ENCODE measurements at regions not wholly inside any gene's neighbourhood (a gene's known extent, or its start where the extent isn't known, plus 50 kb on each side); places are given as distances from the start of the nearest gene placed in this dataset.

GRCh38 chr7:131190581-131190980 lies 137.1 kb upstream of the MKLN1 start:
- Histone ChIP-seq H3K4me3 (no peak overlapping the region), H3K36me3 (no peaks in the 10 kb centered on the region), H3K4me1 (peaks cover 6% of the 10 kb centered on the region), H3K27me3 (no peaks in the 10 kb centered on the region), H3K9me3 (no peaks in the 10 kb centered on the region), H3K27ac (no peak overlapping the region)
- ATAC-seq: no peak
- no peak for TF ChIP-seq CTCF (IDR thresholded peaks at IDR 0.05)
- no peak for DNase-seq
- intact Hi-C loops (cut with DNase I): no loop called here

- H3K27ac ChIP-seq: no peak overlapping the region
- TF ChIP-seq CTCF (IDR thresholded peaks at IDR 0.05): no peak
- no peaks in the 10 kb centered on the region for H3K4me1 ChIP-seq
- H3K27me3 ChIP-seq: no peaks in the 10 kb centered on the region
- no peak for ATAC-seq
- no peaks in the 10 kb centered on the region for H3K36me3 ChIP-seq
- no peak for DNase-seq
- no peaks in the 10 kb centered on the region for H3K9me3 ChIP-seq
- H3K4me3 ChIP-seq: no peak overlapping the region
- intact Hi-C loops (cut with DNase I): no loop called here
These were observed 133.4 kb upstream of the MKLN1 start for GRCh38 chr7:131194070-131194865.

GRCh38 chr7:131196803-131197202 lies 130.9 kb upstream of the MKLN1 start:
- DNase-seq (no peak), ATAC-seq (peak; percentile 42)
- Histone ChIP-seq H3K4me3 (no peak overlapping the region), H3K27ac (no peak overlapping the region), H3K27me3 (no peaks in the 10 kb centered on the region), H3K4me1 (no peaks in the 10 kb centered on the region), H3K9me3 (no peaks in the 10 kb centered on the region), H3K36me3 (no peaks in the 10 kb centered on the region)
- TF ChIP-seq CTCF (IDR thresholded peaks at IDR 0.05): no peak
- intact Hi-C loops (cut with DNase I): no loop called here

- Histone ChIP-seq H3K27ac (no peak overlapping the region), H3K4me1 (no peaks in the 10 kb centered on the region), H3K27me3 (no peaks in the 10 kb centered on the region), H3K36me3 (no peaks in the 10 kb centered on the region), H3K9me3 (no peaks in the 10 kb centered on the region), H3K4me3 (no peak overlapping the region)
- intact Hi-C loops (cut with DNase I): no loop called here
- no peak for TF ChIP-seq CTCF (IDR thresholded peaks at IDR 0.05)
- DNase-seq (no peak), ATAC-seq (no peak)
These were observed 129.6 kb upstream of the MKLN1 start for GRCh38 chr7:131197920-131198615.

- no peak overlapping the region for H3K4me3 ChIP-seq
- H3K9me3 ChIP-seq: no peaks in the 10 kb centered on the region
- H3K36me3 ChIP-seq: no peaks in the 10 kb centered on the region
- H3K27me3 ChIP-seq: no peaks in the 10 kb centered on the region
- no peak for DNase-seq
- no peak overlapping the region for H3K27ac ChIP-seq
- intact Hi-C loops (cut with DNase I): no loop called here
- TF ChIP-seq CTCF (IDR thresholded peaks at IDR 0.05): no peak
- ATAC-seq: no peak
- no peaks in the 10 kb centered on the region for H3K4me1 ChIP-seq
These were observed 125.2 kb upstream of the MKLN1 start for GRCh38 chr7:131202451-131202850.
